ENCODE measurements at regions not wholly inside any gene's neighbourhood (a gene's known extent, or its start where the extent isn't known, plus 50 kb on each side); places are given as distances from the start of the nearest gene placed in this dataset.

DNA sequence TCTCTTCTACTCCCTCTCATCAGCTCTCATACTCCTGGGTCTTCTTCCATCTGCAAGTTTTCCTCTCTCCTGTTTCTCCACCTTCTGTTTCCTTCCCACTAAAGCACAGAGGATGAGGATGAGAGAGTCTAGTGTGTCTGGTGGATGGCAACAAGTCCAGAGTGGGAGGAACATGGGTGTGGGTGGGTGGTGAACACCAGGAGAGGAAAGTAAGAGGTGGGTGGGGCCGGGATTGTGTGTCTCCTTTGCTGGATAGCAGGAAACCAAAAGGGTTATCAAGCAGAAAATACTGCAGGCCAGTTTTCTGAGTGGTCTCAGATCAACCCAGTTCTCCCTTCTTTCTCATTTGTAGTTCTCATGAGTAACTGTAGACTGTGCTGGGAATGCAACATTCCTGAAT is 52.9 kb upstream of the EPHB1 start:
- WGBS (ENCODE audit: insufficient coverage, low coverage, missing lambda C conversion rate) = 0% methylated on average over 1 of the region's 1 CpG
- in situ Hi-C loops (cut with MboI) = no loop called here
- Histone ChIP-seq H3K79me2 (ENCODE audit: control insufficient read depth, insufficient read depth, low read length) (no peaks in the 10 kb centered on the region), H3K4me2 (ENCODE audit: insufficient read depth, low read length) (no peak overlapping the region), H2AFZ (ENCODE audit: low read depth, low read length) (no peak overlapping the region), H3K4me1 (replicated peaks in 1 of 2; ENCODE audit: control insufficient read depth in 2 of 2, insufficient read depth in 2 of 2, low read length in 2 of 2) (no peaks in the 10 kb centered on the region), H3K9me1 (ENCODE audit: control insufficient read depth, insufficient read depth, low read length) (no peaks in the 10 kb centered on the region), H3K4me3 (no peak overlapping the region), H3K36me3 (ENCODE audit: control insufficient read depth, insufficient read depth, low read length) (no peaks in the 10 kb centered on the region), H3K27me3 (ENCODE audit: control insufficient read depth in 2 of 2, insufficient read depth in 2 of 2, low read length in 2 of 2) (no peaks in the 10 kb centered on the region; a peak in 1 of 5 replicates), H3K27ac (ENCODE audit: extremely low read depth, low read depth, low read length) (no peak overlapping the region), H3K9ac (ENCODE audit: insufficient read depth in 1 of 2, low read depth in 2 of 2, low read length in 2 of 2) (no peak overlapping the region), H3K9me3 (replicated peaks; ENCODE audit: control insufficient read depth, insufficient read depth, low read depth, low read length) (no peaks in the 10 kb centered on the region), H4K20me1 (replicated peaks; ENCODE audit: control insufficient read depth, insufficient read depth, low read length) (no peaks in the 10 kb centered on the region)
- CTCF ChIA-PET (ENCODE audit: low intra/inter-chr PET ratio) = no interaction called here
- no peak for ATAC-seq
- BruUV-seq (replicated peaks) = no TSS peak
- TF ChIP-seq CC2D1A (IDR thresholded peaks at IDR 0.05) = no peak
- no peak for TF ChIP-seq TGIF2 (CRISPR knock-in tag; IDR thresholded peaks at IDR 0.05)
- no peak for TF ChIP-seq MYNN (IDR thresholded peaks at IDR 0.05)
- TF ChIP-seq MYNN (CRISPR knock-in tag; IDR thresholded peaks at IDR 0.05) = no peak
- TF ChIP-seq EWSR1 (IDR thresholded peaks at IDR 0.05; ENCODE audit: borderline replicate concordance, low read depth, partially characterized antibody) = no peak
- no peak for TF ChIP-seq NFIC (IDR thresholded peaks at IDR 0.05)
- TF ChIP-seq SMARCE1 (IDR thresholded peaks at IDR 0.05) = no peak
- TF ChIP-seq, protein P1, sequence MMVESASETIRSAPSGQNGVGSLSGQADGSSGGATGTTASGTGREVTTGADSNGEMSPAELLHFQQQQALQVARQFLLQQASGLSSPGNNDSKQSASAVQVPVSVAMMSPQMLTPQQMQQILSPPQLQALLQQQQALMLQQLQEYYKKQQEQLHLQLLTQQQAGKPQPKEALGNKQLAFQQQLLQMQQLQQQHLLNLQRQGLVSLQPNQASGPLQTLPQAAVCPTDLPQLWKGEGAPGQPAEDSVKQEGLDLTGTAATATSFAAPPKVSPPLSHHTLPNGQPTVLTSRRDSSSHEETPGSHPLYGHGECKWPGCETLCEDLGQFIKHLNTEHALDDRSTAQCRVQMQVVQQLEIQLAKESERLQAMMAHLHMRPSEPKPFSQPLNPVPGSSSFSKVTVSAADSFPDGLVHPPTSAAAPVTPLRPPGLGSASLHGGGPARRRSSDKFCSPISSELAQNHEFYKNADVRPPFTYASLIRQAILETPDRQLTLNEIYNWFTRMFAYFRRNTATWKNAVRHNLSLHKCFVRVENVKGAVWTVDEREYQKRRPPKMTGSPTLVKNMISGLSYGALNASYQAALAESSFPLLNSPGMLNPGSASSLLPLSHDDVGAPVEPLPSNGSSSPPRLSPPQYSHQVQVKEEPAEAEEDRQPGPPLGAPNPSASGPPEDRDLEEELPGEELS (CRISPR knock-in tag; IDR thresholded peaks at IDR 0.05; ENCODE audit: borderline replicate concordance) = no peak
- no peak for TF ChIP-seq ZNF408 (CRISPR knock-in tag; IDR thresholded peaks at IDR 0.05; ENCODE audit: low read depth)
- no peak for TF ChIP-seq ZC3H8 (IDR thresholded peaks at IDR 0.05)
- no peak for TF ChIP-seq ETS2 (tag; IDR thresholded peaks at IDR 0.05; ENCODE audit: borderline replicate concordance, poor library complexity, severe bottlenecking)
- TF ChIP-seq PHF20 (IDR thresholded peaks at IDR 0.05; ENCODE audit: partially characterized antibody) = no peak
- no peak for TF ChIP-seq DACH1 (IDR thresholded peaks at IDR 0.05; ENCODE audit: partially characterized antibody)
- TF ChIP-seq, protein P2, sequence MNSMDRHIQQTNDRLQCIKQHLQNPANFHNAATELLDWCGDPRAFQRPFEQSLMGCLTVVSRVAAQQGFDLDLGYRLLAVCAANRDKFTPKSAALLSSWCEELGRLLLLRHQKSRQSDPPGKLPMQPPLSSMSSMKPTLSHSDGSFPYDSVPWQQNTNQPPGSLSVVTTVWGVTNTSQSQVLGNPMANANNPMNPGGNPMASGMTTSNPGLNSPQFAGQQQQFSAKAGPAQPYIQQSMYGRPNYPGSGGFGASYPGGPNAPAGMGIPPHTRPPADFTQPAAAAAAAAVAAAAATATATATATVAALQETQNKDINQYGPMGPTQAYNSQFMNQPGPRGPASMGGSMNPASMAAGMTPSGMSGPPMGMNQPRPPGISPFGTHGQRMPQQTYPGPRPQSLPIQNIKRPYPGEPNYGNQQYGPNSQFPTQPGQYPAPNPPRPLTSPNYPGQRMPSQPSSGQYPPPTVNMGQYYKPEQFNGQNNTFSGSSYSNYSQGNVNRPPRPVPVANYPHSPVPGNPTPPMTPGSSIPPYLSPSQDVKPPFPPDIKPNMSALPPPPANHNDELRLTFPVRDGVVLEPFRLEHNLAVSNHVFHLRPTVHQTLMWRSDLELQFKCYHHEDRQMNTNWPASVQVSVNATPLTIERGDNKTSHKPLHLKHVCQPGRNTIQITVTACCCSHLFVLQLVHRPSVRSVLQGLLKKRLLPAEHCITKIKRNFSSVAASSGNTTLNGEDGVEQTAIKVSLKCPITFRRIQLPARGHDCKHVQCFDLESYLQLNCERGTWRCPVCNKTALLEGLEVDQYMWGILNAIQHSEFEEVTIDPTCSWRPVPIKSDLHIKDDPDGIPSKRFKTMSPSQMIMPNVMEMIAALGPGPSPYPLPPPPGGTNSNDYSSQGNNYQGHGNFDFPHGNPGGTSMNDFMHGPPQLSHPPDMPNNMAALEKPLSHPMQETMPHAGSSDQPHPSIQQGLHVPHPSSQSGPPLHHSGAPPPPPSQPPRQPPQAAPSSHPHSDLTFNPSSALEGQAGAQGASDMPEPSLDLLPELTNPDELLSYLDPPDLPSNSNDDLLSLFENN (IDR thresholded peaks at IDR 0.05; ENCODE audit: low read depth in 2 of 2, low read length in 2 of 2) = no peak
- TF ChIP-seq IFI16 (CRISPR knock-in tag; IDR thresholded peaks at IDR 0.05) = no peak
- TF ChIP-seq, protein P3, sequence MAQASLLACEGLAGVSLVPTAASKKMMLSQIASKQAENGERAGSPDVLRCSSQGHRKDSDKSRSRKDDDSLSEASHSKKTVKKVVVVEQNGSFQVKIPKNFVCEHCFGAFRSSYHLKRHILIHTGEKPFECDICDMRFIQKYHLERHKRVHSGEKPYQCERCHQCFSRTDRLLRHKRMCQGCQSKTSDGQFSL (CRISPR knock-in tag; IDR thresholded peaks at IDR 0.05) = no peak
- TF ChIP-seq, protein P3 (tag; IDR thresholded peaks at IDR 0.05) = no peak
- TF ChIP-seq KLF16 (IDR thresholded peaks at IDR 0.05) = no peak
- no peak for TF ChIP-seq KAT7 (CRISPR knock-in tag; IDR thresholded peaks at IDR 0.05; ENCODE audit: borderline replicate concordance)
- TF ChIP-seq MEF2D (tag; conservative IDR thresholded peaks at IDR 0.05; ENCODE audit: low read depth) = no peak
- POLR2A ChIA-PET = no interaction called here
- no peak for FAIRE-seq
- intact Hi-C loops (cut with micrococcal nuclease) = no loop called here
- no peak for DNase-seq (ENCODE audit: extremely low read depth in 1 of 4, low spot score in 3 of 4)
